Endometrium (tissue), 2 donors: ENCODE measurements at regions not wholly inside any gene's neighbourhood (a gene's known extent, or its start where the extent isn't known, plus 50 kb on each side); places are given as distances from the start of the nearest gene placed in this dataset.

Source experiments
- FAIRE-seq: peaks from 2 replicates; lab custom pipeline; 2012; peaks lifted over from hg19 to GRCh38; lab: Jason Lieb, UNC
- donor health status: control.
- donor health status: control.

DNA sequence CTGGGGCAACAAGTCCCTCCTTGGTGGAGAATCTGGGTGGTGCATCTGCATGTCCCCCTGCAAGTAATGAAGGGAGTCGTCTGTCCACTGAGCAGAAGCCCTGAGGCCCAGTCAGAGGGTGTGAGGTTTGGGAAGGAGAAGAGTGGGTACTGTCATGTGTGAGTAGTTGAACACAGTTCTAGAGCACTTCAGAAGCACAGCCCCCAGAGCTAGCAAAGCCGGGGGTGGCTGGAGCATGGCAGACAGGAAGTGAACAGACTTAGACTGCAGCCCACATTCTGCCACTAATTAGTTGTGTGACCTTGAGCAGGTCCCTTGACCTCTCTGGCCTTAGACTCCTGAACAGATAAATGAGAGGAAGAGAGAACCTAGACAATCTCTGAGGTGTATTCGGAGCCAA, 207.6 kb downstream of the UACA start:
- FAIRE-seq = no peak

DNA sequence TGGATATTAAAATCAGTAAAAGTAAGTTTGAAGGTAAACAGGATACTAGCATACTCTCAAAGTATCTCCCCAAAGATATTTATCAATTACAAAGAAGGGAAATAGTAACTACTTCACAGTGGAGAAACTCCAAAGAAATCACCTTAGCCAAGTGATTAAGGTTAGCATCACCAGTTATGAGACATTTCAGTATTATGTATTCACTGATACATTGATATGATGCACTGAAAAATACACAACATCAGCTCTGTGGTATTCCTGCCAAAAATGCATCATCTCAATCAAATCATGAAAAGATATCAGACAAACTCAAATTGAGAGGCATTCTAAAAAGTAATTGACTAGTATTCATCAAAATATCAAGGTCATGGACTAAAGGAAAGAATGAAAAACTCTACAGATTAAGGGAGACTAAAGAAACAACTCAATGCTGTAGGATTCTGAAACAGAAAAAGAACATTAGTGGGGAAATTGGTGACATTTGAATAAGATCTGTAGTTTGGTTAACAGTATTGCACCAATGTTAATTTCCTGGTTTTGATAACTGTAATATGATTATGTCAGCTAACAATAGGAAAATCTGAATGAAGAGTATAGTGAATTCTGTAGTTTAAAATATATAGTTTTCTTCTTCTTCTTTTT, 215.4 kb downstream of the UACA start:
- no peak for FAIRE-seq

DNA sequence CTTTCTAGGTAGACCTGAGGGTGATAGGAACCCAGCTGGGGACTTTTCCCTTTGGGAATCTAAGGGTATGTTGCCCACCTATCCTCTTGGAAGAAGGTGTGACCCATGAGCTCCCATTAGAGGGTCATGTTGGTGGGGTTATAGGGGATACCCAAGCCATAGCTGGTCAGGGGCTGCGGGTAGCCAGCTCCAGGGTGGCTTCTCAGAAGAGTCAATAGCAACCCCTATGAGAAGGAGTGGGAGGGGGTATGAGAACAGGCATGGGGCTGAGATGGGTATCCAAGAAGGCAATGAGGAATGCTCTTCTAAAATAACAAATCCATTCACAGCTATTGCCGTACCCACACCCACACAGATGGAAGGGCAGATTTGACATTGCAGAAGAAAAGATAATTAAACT, 217.8 kb downstream of the UACA start:
- FAIRE-seq = no peak

DNA sequence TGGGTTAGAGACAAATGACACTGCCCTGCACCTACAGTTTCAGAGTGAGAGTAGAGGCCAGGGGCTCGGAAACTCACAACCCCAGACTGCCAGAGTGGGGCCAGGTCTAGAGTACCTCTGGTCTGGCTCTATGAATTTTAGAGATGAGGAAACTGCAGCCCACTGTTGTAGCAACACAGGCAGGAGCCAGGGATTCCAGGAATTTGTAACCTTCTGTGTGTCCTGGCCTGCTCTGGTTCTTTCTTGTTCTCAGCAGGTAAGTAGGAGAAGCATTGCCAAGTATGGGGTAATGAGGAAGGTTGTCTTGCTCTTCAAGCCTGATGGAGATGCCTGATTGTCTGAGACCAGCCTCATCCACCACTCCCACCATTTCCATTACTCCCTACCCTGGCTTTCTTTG, 221.8 kb downstream of the UACA start:
- FAIRE-seq = no peak

DNA sequence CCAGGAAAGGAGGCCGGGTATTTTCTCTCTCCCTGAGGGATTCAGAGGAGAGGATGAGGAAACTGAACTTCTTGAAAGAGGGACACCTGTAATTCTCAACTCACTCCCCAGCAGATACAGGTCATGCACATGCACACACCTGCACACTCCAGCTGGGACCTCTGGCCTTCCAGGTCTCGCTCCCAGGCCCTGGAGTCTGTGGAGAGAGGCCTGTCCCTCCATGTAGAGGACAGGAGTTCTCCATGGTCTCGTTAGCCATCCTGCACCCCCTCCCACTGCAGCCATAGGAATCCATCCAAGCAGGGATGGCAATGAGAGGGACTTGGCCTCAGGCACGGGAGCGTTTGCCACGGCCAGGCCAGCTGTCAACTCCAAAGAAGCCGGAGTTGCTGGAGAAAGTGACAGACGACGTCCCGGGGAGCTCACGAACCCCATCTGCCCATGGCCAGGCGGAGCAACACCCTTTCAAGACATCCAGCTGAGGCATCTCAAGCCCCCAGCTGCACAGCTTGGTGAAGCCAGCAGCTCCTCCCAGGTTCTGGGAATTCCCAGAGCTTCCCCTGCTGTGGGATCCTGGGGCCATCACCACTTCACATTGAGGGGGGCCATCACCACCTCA, 223.3 kb downstream of the UACA start:
- FAIRE-seq = no peak

DNA sequence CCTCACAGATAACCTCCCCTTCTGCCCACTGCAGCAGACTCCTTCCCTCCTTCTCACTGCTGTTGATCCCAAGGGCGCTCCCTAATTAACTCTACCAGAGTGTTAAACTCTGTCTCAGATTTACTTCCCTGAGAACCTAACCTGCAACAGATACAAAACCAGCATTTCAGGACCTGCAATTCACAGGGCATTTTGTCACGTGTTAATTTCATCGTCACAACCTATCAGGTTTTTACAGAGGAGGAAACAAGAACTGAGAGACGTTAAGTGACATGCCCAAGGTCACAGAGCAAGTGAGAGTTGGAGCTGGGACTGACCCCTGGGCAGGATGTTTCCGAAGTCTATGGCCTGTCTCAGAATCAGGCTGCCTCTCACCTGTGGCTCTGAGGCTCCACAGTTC, 223.9 kb downstream of the UACA start:
- FAIRE-seq = no peak

DNA sequence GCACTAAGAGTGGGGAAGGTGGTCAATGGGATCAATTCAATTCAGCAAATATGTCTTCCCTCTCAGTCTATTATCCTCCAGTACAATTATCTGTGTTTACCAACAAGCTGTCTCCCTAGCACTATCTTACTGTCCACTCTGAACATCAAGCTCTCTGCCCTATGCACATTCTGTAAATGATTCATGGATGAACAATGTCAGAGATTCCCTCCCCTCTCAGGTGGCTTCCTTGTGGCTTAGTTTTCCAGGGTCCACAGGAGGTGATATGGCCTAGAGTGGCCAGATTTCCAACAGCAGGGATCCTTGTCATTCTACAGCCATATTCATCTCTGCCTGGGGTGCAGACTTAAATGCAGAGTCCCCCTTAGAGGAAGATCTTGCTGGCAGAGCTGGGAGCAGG, 225.1 kb downstream of the UACA start:
- no peak for FAIRE-seq

DNA sequence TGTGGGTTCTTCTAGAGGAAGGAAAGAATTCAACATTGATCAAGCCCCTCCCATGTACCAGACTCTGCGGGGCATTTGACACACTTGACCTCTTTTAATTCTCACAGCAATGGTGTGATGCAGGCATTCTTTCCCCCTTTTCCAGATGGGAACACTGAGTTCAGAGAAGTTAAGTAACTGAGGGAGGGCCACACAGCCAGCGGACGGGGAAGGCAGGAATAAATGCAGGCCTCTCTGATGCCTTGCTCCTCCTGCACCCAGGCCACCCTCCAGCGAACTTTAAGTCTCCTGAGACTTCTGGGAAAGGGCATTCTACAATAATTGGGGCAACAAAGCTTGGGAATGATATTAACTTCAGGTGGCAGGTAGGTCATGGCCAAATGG, 227.4 kb downstream of the UACA start:
- no peak for FAIRE-seq

DNA sequence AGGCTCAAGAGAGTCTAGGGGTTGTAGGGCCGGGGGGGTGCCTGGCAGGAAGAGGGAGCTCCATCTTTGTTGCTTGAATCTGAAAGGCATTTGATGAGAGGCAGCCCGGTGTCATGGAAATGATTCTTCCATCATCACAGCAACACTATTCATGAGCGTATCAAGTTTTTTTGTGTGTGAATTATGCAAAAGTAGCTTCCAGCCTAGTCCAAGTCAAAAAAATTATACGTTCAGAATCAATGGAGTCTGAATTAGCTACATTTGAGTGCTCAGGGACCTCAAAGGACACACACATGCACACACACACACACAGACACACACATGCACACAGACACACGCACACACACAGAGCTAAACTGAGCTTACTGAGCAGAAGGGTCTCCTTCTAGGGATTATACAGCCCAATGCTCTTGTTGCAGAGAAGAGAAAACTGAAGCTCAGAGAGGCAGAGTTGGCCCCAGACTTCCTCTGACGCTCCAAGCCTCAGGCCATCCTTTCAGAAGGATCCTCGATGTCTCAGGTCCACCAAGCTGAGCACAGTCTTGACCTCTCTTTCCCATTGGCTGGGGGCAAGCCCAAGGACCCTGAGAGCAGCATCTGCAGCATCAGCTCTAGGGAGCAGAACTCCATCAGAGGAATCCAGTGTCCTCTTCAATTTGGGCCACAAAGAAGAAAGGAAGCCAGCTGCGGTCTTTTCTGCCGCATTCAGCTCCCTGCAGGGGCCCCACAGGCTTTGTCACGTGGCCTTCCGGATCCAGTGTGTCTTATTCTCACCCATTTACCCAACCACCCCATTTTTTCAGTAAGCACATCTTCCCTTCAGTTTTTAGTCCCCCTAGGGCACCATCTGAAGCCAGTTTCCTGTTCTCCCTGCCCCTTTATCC, 228.0 kb downstream of the UACA start:
- FAIRE-seq = no peak

DNA sequence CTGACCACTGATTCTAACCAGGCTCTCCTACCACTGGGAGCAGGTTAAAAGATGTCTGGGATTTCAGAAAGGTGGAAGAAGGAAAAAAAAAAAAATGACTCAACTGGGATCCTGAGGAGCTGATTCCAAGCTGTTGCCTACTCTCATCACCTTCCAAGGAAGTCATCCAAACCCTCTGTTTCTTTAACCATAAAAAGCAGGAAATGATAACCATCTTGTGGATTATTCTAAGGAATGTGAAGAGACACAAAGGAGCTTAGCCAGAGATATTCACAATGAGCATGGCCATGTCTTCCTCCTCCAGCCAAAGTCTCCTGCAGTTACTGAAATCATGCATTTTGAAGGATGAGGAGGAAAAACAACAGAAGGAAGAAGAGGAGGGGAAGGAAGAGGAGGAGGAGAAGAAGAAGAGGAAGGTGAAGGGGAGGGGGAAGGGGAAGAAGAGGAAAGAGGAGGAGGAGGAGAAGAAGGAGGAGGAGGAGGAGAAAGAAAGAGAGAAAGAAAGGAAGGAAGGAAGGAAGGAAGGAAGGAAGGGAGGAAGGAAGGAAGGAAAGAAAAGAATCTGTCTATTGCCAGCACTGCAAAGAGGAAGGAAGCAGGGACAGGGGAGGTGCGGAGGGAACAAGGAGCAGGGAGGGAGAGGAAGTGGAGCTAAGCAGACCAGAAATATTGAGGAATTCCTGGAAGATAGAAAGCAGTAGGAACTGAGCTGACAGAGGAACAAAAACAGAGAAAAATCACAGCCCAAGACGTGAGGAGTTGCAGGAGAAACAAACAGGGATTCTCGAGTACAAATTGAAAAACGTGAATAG, 229.2 kb downstream of the UACA start:
- no peak for FAIRE-seq

DNA sequence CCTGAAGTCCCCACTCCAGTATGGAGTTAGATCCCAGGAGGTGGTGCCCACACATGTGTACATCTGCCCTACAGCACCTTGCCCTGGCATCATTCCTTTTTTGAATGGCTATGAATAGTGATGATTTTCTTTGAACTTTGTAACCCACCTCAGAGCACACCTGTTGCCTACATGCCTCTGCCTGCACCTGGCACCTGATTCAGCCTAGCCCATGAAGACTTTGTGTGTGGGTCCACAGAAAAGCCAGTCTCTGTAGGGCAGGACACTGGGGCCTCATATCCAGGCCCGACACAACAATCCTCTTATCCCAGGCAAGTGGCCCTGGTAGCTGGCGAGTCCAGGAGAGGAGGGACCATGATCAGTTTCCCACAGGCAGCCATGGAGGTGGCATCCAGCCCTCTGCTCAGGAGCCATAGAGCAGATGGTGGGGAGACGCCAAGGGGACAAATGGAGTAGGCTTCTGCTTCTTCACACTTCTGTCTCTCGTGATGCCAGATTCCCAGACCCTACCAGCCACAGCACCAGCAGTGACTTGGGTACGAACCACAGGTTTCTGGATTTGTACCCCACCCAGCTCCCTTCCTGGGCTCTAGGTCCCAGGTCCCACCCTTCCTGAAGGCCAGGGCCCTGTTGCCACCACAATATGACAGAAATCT, 230.7 kb downstream of the UACA start:
- FAIRE-seq = no peak

DNA sequence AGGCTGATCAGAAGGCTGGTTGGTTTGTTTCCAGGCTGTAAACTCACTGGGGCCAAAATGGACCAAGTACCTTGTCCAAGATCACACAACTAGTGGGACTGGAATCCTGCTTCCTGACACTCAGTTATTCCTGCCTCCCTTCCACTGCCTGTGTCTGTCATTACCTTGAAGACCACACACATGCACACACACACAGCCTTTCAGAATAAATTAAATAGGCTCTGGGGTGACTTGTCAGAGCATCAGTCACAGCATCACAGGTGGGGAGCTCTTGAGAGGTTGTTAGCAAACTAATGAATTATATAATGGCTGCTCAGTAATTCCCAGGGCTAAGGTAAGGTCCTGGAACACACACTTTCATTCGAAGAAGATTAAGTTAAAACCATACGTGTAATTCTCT, 231.8 kb downstream of the UACA start:
- no peak for FAIRE-seq

DNA sequence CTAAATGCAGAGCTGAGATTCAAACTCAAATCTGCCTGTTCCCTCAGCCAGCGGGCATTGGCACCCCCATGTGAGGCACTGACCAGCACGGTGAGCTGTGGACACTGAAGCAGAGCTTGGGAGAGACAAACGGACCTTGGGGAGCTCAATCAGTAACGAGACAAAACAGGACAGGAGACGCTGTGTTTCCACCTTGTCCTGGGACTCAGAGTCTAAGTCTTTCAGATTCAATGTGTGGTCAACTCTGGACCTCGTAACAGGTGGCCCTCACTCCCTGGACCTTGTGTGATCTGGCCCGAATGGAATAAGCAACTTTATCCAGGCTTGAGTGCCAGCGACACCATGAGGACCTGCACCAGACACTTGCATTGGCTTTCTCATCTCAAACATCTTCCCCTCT, 232.5 kb downstream of the UACA start:
- no peak for FAIRE-seq

DNA sequence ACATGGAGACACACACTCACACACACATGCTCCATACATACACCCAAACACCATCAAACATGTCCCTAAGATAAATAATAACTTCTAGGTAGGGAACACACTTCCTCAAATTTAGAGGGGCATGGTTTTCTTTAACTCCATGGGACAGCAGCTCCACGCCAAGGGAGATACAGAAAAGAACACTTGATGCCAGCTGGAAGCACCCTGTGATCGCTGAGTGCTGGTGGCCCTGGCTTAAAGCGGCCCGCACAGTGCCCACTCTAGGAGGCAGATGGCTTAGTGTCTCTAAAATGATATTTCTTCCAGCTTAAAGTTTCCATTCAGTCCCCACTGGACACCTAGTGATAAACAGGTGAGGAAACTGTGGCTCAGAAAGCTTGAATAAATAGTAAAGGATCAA, 232.9 kb downstream of the UACA start:
- FAIRE-seq = no peak

DNA sequence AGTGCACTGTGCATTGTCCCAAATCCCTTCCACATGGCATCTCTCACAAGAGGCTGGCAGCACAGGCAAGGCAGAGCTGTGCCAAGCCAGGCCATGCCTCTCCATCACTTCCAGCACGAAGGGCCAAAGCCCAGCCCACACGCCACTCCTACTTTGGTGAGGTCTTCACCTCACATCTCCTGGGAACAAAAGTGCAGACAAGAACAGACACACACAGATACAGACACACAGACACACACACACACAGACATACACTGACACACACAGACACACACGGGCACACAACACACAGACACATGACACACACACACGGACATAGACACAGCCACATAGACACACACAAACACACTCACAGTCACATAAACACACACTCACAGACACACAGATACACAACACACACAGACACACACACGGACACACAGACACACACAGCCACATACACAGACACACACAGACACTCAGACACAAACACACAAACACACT, 233.3 kb downstream of the UACA start:
- no peak for FAIRE-seq

DNA sequence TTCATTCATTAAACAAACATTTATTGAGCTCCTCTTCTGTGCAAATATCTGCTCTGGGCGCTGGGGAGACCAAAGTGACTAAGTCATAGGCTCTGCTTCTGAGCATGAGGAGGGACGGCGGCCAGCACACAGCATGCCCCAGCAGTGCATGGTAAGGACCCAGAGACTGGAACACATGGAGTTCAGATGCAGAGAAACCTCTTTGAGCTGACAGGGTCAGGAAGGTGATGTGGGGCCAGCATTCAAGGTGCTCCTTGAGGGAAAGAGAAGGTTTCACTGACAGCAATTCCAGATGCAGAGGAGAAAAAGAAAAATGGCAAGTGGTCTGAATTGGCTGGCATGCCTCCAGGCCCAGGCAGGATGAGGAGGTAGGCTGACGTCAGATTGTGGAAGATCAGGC, 234.5 kb downstream of the UACA start:
- no peak for FAIRE-seq

DNA sequence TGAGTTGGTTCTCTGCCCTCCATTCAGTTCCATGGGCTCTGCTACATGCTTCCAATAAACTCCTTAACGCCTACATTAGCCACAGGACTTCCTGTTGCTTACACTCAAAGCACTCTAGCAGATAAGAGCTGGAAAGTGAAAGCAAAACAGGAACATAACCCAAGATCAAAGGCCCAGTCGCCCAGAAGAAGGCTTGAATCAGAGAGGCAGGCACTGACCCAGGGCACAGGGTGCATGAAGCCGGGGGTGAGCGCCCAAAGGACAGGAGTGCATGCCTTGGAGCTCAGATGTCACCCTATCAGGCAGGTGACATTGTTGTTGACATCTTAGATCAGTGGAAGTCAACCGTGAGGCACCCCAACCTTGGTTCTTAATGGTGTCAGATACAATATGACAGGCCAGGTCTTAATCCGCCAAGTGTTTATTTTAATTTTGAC, 235.1 kb downstream of the UACA start:
- no peak for FAIRE-seq

DNA sequence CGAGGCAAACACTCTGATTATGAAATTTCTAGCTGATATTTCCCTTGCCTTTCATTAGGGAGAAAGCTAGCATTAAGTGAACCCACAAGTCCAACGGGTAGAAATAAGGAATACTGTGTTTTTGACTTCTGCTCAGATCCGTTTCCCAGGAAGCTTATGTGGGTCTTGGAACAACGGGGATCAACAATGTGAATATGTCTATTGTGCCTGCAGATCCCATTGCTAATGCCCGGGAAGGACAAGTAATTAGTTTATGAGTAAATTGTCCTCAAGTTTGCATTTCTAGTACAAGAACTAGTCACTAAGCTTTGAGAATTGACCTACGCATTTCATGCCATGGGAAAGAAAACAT, 236.4 kb downstream of the UACA start:
- FAIRE-seq = no peak

DNA sequence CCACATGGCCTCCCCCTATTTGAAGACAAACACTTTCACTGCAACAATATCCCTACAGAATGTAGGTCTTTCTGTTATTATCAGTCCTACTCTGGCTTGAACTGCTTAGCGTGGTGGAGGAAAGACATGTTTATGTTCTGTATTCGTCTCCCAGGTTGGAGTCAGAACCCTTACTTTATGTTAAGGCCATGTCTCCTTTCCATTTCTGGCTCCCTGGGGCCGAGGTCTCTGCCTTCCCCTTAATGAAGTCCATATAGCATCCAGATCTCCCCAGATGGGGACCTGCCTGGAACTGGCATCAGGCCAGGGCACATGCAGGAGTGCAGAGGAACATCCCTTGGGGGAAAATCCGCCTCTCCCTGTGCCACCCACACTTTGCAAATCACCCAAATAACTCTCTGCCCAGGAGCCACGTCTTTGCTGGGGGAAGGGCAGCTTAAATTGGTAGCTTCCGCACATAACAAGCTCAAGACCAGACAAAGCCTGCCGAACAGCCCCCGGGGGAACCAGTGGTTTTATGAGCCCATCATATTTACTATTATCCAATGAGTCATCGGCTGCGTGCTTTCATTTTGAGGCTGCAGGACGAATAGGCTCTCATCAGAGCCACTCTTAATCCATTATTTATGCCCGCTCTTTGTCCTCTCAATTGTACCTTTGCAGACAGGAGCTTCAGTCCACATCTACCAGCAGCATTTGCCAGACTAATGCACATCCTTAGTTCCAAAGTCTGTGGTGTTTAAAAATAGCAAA, 237.0 kb downstream of the UACA start:
- FAIRE-seq = no peak

DNA sequence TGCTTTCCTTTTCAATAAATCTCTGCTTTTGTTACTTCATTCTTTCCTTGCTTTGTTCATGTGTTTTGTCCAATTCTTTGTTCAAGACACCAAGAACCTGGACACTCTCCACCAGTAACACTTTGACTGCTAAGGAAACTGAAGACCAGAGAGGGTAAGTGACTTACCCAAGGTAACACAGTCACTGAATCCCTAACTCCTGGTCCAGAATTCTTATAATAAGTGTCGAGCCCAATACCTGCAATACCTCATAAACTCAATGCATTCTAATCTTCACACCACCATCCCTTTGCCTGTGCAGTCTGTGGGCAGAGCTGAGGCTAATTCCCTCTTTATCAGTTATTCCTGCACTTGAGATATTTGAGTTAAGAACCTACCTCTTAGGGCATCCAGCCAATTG, 237.8 kb downstream of the UACA start:
- no peak for FAIRE-seq

DNA sequence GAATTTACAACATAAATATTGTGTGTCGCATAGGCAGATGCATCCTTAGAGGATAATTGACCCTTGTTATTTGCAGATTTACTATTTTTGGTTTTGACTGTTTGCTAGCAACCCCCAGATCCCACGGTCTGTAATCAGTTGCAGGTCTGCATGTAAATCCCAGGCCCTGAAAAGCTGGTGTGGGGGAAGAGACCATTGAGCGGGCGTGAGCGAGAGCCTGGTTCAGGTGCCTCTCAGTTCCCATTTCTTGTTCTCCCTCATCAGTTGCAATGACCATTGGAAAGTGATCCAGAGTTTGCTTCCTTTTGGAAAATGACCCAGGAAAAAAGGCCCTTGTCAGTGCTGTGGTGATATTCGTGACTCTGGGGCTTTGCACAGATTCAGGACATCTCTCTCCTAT, 238.9 kb downstream of the UACA start:
- no peak for FAIRE-seq
